DMS153 treated with DMSO at 0.1 percent for 48 hours (cell line): ENCODE measurements at regions not wholly inside any gene's neighbourhood (a gene's known extent, or its start where the extent isn't known, plus 50 kb on each side); places are given as distances from the start of the nearest gene placed in this dataset.

ENCODE experiments used
- DNase-seq: peaks from one replicate; lab custom pipeline; 2025; ENCODE audit not compliant: unreplicated experiment; lab: John Stamatoyannopoulos, UW

DNA sequence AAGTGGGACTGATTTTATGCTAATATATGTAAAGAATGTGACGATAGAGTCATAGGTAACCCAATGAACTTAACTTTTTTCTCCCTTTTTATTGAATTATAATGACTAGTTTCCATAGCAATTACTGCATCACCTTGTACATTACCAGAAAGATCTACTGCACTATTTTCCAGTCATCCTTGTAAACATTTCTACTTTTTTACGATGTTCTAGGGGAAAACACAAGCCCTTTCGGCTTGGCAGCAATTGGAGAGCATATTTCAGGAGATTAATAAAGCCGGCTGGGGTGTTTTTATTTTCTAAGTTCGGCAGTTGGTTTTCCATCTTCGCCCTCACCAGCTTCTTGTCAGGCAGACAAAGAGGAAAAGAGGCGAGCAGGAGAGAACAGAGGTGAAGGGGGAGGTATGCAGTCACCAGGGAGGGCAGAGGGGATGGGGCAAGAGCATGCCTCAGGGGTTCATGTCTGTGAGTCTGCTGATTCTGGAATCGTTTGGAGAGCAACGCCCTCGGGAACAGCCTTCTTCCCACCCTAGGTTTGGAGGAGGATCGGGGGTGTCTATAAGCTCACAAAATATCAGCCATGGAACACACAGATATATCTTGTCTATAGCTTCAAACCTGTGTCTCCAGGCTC lies 476.4 kb downstream of the MIAT start:
- DNase-seq: no peak

DNA sequence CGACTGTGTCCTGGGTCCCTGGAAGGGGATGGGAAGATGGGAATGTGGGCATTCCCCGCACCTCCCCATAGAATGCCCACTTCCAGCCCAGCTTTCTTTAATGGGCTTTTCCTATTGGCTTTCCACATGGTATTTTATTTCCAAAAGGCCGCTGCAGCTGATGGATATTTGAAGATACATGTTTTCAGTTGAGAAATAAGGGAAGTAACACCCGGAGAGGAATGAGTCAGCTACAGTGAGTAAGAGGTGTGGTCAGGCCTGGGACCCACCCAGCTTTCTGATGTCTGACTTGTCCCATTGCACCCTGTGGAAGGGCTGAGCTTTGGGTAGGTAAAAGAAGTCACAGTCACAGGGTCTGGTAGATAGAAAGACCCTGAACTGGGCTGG lies 476.9 kb downstream of the MIAT start:
- DNase-seq: no peak

GRCh38 chr22:27135031-27135981 lies 477.9 kb downstream of the MIAT start:
- no peak for DNase-seq

DNA sequence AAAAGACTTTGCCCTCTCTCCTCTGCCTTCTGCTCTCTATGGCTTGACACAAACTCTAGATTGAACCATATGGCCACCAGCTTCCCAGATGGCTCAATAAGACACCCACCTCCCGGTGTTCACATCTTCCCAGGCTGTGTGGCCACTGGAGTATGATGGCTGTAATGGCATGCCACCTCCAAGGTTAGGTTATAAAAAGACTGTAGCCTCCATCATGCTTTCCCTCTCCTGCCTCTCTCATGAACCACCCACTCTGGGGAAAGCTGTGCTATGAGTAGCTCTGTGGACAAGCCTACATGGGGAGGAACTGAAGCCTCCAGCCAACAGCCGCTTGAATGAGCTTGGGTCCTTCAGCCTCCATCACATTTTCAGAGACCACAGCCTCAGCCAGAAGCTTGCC lies 479.2 kb downstream of the MIAT start:
- no peak for DNase-seq

- no peak for DNase-seq
Measured at GRCh38 chr22:27137871-27138337, 480.5 kb downstream of the MIAT start.

DNA sequence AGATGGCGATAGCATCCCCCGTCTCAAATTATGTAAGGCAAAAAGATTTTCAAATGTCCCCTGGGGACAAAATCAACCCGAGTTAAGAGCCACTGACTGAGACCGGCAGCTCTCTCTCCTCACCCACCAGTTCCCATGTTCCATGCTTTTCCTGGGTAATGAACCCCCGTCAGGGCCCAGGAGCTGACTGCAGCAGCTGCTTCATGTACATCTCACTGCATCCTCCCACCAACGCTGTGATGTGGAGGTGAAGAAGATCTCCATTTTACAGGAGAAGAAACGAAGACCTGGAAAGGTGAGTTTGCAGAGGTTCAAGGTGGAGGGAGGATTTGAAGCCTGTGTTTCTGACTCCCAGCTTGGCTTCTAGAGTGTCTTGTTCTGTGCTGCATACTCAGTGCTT lies 481.1 kb downstream of the MIAT start:
- DNase-seq: no peak

- DNase-seq: no peak
Measured at GRCh38 chr22:27139935-27140511, 482.6 kb downstream of the MIAT start.

GRCh38 chr22:27142286-27142685 lies 484.9 kb downstream of the MIAT start:
- DNase-seq: no peak

DNA sequence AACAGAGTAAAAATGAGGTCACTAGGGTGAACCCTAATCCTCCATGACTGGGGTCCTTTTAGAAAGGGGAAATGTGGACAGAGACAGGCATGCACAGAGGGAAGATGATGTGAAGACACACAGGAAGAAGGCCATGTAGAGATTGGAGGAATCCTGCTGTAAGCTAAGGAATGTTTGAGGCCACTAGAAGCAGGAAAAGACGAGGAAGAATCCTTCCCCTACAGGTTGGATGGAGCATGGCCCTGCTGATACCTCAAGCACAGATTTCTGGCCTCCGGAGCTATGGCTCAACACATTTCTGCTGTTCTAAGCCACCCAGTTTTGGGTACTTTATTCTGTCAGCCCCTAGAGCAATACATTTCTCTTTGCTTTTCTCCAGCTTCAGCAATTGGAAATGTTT lies 486.9 kb downstream of the MIAT start:
- DNase-seq: no peak

- no peak for DNase-seq
Measured at GRCh38 chr22:27146866-27147633, 489.7 kb downstream of the MIAT start.

DNA sequence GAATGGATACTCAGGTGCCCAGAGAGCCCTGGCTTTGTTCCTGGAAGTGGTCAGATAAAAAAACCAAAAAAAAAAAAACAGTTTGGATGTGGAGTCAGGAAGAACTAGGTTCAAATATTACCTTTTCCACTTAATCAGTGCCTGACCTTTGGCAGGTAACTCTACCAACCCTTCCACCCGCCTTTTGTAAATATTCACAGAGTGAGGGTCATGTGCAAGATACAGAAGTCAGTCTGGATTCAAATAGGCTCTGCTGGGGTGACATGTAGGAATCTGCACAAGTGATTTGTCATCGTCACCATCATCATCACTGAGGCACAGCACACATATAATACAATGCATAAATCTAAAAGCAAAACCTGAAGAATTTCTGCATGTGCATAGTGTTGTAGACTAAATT lies 490.7 kb downstream of the MIAT start:
- DNase-seq: no peak

- DNase-seq: no peak
Measured at GRCh38 chr22:27148886-27149470, 491.6 kb downstream of the MIAT start.

DNA sequence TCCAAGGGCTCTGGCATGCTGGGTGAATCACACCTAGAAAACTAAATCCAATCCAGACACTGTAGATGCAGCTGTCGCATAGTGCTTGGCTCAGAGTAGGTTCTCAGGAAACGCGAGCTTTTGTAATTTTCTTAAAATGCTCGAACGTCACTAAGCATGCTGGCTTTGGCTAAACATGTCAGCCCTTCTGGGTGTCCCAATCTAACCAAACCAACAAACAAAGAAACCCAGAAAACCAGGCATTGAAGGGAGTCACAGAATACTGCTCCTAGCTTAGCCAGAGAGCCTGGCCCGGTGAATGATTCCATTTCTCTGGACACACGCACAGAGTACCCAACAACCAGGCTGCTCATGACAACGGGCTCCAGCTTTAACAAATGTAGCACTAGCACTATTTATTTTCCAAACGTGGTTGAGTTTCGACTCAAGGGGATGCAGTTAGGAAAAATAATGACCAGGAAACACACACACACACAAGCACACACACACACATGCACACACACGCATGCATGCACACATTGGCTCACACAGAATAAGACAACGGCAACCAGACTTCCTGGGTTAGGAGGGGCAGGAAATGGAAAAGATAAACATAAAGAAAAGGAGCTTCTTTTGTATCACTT lies 492.6 kb downstream of the MIAT start:
- DNase-seq: no peak

GRCh38 chr22:27150544-27150941 lies 493.2 kb downstream of the MIAT start:
- no peak for DNase-seq

DNA sequence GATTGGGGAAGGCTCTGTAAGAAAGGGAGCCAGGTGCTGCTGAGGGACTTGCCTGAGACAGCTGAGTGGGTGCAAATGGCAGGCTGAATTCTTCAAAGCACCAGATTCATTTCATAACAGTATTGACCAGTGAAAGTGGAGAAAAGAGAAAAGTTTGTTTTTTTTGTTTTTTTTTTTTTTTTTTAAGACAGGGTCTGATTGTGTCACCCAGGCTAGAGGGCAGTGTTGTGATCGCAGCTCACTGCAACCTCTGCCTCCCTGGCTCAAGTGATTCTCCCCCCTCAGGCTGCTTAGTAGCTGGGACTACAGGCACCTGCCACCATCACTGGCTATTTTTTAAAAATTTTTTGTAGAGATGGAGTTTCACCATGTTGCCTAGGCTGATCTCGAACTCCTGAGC lies 494.0 kb downstream of the MIAT start:
- DNase-seq: no peak

- no peak for DNase-seq
Measured at GRCh38 chr22:27152033-27152432, 494.6 kb downstream of the MIAT start.

DNA sequence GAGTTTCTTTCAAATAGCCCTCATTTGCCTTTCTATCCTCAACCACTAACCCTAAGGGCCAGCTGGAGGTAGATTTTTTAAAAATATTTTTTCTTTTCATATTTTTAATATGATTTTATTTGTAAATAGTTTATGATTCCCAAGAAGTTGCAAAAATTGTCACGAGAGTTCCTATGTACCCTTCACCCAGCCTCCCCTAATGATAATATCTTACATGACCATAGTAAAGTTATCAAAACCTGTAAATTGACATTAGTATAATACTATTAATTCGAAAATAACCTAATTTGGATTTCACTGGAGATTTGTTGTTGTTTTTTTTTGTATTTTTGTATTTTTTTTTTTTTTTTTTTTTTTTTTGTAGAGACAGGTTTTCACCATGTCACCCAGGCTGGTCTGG lies 495.5 kb downstream of the MIAT start:
- DNase-seq: no peak

DNA sequence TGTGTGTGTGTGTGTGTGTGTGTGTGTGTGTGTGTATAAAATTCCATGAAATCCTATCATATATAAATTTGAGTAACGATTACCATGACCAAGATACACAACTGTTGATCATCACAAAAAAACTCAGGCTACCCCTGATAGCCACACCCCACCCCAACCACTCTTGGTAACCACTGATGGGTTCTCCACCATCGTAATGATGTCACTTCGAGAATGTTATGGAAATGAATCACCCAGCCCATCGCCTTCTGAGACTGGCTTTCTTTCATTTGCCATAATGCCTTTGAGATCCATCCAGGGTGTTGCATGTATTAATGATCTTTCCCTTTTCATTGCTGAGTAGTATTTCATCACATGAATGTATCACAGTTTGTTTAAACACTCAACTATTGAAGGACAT lies 496.0 kb downstream of the MIAT start:
- DNase-seq: no peak

- DNase-seq: no peak
Measured at GRCh38 chr22:27154717-27155116, 497.3 kb downstream of the MIAT start.

- no peak for DNase-seq
Measured at GRCh38 chr22:27156821-27157489, 499.6 kb downstream of the MIAT start.
